GM12873 (cell line): ENCODE measurements at regions not wholly inside any gene's neighbourhood (a gene's known extent, or its start where the extent isn't known, plus 50 kb on each side); places are given as distances from the start of the nearest gene placed in this dataset.

Experiments
- TF ChIP-seq, protein P1 (sequence below): IDR thresholded peaks from 2 replicates; pipeline ENCODE4 v1.5.1; 2012; ENCODE audit warnings: low read depth, mild to moderate bottlenecking, moderate library complexity, low read length, control low read depth; ENCODE audit not compliant: insufficient read depth; ENCODE audit errors: missing control alignments

DNA sequence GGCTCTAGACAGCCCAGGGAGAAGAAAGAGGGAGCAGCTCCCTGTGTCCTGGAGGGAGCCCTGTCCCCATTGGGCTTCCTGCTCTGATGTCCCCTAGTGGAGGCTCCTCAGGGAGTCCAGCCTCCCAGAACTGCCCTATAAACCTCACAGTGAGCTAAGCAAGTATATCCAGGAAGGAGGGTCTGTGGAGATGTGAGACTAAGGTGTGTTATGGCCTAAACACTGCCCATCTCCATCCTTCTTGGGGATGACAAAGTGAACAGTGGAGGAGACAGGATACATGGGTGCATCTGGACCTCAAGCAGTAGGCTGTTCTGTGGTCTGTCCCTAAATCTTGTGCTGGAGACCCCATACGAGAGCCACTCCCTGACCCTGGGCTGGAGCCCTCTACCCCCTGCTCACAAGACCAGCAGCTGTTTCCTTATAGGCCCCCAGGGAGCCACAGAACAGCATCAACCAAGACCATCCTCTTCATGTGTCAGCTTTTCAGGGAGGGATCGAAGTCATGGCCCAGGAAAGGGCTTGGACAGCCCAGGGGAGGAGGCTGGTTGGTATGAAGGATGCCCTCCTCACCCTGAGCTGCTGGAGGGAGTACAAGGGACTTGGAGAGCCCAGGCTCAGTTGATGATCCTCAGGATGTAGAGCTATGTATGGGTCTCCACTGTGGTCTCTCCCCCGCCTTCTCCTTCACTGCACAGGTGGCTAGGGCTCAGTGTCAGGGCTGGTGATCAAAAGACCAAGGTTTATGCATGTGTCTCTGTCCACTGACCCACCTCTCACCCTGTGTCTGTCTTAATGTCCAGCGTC lies 49.7 kb upstream of the TOP3B start:
- TF ChIP-seq, protein P1, sequence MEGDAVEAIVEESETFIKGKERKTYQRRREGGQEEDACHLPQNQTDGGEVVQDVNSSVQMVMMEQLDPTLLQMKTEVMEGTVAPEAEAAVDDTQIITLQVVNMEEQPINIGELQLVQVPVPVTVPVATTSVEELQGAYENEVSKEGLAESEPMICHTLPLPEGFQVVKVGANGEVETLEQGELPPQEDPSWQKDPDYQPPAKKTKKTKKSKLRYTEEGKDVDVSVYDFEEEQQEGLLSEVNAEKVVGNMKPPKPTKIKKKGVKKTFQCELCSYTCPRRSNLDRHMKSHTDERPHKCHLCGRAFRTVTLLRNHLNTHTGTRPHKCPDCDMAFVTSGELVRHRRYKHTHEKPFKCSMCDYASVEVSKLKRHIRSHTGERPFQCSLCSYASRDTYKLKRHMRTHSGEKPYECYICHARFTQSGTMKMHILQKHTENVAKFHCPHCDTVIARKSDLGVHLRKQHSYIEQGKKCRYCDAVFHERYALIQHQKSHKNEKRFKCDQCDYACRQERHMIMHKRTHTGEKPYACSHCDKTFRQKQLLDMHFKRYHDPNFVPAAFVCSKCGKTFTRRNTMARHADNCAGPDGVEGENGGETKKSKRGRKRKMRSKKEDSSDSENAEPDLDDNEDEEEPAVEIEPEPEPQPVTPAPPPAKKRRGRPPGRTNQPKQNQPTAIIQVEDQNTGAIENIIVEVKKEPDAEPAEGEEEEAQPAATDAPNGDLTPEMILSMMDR: no peak
